ENCODE measurements at regions not wholly inside any gene's neighbourhood (a gene's known extent, or its start where the extent isn't known, plus 50 kb on each side); places are given as distances from the start of the nearest gene placed in this dataset.

DNA sequence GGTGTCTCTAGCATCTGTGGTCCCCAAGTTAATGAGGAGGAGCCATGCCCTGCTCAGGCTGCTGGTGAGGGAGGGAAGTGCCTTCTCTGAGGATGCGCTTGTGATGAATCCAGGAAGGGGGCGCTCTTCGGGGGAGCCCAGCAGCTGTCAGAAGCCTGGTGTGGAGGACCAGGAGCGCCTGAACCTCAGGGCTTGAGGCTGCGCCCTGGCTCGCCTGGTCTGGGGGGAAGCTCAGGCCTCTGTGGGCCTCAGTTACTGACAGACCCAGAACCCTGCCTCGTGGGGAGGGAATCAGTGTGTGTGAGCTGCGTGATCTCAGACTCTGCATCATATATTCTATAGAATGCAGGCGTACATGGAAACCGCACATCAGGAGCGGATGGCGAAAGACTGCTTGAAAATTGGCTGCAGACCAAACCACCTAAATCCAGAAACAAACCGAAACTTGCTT is 126.1 kb downstream of the SEC14L1 start:
- TF ChIP-seq, protein P1, sequence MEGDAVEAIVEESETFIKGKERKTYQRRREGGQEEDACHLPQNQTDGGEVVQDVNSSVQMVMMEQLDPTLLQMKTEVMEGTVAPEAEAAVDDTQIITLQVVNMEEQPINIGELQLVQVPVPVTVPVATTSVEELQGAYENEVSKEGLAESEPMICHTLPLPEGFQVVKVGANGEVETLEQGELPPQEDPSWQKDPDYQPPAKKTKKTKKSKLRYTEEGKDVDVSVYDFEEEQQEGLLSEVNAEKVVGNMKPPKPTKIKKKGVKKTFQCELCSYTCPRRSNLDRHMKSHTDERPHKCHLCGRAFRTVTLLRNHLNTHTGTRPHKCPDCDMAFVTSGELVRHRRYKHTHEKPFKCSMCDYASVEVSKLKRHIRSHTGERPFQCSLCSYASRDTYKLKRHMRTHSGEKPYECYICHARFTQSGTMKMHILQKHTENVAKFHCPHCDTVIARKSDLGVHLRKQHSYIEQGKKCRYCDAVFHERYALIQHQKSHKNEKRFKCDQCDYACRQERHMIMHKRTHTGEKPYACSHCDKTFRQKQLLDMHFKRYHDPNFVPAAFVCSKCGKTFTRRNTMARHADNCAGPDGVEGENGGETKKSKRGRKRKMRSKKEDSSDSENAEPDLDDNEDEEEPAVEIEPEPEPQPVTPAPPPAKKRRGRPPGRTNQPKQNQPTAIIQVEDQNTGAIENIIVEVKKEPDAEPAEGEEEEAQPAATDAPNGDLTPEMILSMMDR (conservative IDR thresholded peaks at IDR 0.05; ENCODE audit: low read depth, low read length): peak; percentile 54
- DNase-seq (ENCODE audit: low read depth): no peak
- no peak overlapping the region for H3K4me3 ChIP-seq (ENCODE audit: low read length)

DNA sequence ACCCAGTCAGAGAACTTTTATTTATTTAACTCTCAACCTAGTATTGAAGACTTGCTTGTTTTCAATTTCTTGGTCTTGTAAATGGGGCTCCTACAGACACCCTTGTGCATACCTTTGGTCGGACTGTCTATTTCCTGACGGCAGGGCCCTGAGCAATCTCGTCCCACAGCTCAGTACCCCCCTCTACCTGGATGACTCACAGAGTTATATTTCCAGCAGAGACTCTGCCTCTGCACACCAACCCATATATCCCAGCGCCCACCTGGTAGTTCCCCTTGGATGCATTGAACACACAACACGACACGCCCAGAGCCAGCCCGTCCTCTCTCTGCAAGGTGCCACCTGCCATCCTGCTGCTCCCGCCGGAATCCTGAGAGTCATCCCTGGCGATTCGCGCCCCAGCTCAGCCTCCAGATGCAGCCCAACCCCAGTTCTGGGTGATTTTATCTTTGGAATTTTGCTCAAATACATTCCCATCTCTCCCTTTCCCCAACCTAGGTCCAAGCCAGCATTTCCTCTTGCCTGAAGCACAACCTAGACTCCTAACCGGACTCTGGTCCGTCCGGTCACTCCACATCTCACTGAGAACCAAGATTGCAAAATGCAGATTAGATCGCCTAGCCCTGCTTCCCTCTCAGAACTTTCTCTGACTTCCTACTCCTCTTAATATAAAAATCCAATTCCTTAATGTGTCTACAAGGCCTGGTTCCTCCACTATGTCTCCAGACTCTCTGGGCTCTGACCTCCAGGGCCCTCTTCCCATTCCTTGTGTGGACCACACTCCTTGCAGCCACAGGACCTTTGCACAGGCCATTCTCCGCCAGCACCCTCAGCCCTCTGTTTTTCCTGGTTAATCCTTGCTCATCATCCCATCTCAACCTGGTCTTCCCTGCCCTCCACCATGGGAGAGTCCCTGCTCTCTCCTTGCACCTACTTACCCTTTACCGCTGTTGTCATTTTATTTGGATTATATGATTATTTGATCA is 129.2 kb downstream of the SEC14L1 start:
- no peak for DNase-seq (ENCODE audit: low read depth)
- no peak overlapping the region for H3K4me3 ChIP-seq (ENCODE audit: low read length)
- TF ChIP-seq, protein P1 (conservative IDR thresholded peaks at IDR 0.05; ENCODE audit: low read depth, low read length): no peak

DNA sequence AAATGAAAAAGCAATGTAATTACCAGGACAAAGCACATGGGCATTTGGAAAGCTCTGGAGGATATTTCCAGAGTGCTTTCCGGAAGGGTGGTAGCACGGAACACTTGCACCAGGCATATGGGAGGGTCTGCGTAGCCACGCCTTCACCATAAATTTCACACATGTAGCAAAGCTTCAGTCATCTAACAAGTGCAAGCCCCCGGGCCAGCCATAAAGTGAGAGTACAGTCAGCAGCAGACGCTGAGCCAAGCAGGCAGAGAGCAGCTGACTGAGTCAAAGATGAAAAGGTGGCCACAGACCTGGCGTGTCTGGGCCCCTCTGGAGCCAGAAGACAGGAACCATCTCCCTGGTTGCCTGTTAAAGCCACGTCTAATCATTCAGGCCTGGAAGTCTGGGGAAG is 130.6 kb downstream of the SEC14L1 start:
- DNase-seq (ENCODE audit: low read depth): no peak
- TF ChIP-seq, protein P1 (conservative IDR thresholded peaks at IDR 0.05; ENCODE audit: low read depth, low read length): no peak
- H3K4me3 ChIP-seq (ENCODE audit: low read length): no peak overlapping the region

DNA sequence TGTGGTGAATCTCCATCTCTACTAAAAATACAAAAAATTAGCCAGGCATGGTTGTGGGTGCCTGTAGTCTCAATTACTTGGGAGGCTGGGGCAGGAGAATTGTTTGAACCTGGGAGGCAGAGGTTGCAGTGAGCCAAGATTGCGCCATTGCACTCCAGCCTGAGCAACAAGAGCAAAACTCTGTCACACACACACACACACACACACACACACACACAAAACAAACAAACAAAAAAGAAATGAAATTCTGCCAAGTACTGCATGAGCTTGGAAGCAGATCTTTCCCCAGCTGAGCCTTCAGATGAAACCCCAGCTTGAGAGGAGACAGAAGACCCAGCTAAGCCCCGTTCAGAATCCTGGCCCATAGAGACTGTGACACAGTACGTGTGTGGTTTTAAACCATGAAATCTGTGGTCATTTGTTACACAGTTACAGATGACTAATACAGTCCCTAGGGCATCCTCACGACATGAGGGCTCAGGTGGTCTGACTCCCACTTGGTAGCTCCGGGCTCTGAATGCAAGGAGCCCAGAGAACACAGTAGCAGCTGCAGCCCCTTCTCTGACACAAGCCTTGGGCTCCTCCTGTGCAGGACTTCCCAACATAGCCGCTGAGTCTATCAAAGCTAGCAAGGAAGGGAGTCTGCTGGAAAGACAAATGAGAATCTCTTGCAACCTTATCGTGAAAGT is 132.8 kb downstream of the SEC14L1 start:
- DNase-seq (ENCODE audit: low read depth): no peak
- TF ChIP-seq, protein P1 (conservative IDR thresholded peaks at IDR 0.05; ENCODE audit: low read depth, low read length): no peak
- no peak overlapping the region for H3K4me3 ChIP-seq (ENCODE audit: low read length)

DNA sequence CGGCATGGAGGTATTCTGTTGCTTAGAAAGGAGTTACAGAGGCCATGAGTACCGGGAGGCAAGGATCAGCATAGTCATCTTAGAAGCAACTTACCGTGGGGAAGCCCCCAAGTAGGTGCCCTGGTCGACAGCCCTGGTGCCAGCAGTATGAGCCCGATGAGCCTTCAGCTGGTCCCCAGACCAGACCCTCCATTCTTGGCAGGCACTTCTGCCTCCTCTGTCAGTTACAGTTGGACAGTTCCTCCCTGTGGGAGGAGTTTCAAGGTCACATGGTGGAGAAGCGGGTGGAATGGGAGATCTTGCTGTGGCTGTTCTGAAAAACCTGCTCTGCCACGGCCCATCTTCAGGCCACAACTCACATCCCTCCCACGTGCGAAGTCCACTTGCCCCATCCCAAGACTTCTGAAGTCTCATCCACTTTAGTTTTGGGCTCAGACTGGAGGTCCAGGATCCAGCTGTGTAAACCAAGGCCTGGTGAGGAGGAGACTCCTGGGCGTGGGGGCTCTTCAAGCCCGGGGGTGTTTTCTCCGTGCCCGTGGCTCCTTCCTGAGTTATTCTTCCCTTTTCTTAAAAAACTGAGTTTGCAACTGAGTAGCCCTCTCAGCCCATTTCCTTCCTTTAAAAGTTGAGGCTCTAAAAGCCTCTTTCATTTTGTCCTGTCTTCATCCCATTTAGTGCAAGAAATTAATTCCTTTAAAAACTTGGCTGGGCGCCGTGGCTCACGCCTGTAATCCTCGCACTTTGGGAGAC is 133.5 kb downstream of the SEC14L1 start:
- no peak for DNase-seq (ENCODE audit: low read depth)
- TF ChIP-seq, protein P1 (conservative IDR thresholded peaks at IDR 0.05; ENCODE audit: low read depth, low read length): no peak
- no peak overlapping the region for H3K4me3 ChIP-seq (ENCODE audit: low read length)

DNA sequence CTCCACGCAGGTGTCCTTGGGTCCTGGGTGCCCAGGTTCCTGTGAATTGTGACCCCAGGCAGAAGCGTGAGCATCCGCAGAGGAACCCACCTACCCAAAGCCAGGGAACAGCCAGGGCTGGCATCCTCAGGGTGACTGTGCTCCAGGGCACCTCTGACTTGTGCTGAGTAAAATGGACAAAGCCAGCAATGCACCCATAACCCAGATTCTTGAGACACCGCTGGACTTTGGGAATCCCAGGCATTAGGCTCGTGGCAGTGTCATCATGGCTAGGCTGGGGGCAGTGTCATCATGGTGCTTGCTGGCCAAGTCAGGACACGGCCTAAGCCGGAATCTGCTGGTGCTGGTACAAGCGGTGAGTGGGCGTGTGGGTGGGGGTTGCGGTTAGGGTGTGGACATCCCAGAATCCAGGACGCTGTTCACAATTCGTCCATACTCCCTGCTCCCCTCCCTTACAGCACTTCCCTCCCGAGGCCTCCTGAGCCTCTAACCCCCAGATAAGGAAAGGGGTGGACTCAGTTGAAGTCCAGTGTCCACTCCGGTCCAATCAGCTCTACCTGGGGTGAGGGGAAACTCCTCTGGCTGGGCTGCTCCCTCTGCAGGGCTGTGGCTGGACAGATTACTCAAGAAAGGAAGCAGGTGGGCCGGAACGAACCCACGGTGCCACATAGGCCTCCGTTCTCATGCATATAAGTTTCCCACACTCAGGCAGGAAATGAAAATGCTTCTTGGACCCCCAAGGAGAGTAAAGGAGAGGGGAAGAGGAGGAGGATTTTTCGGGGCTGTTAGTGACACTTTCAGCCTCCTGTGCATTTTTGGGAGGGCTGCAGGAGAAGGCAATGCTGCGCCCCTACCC is 138.9 kb downstream of the SEC14L1 start:
- no peak overlapping the region for H3K4me3 ChIP-seq (ENCODE audit: low read length)
- TF ChIP-seq, protein P1 (conservative IDR thresholded peaks at IDR 0.05; ENCODE audit: low read depth, low read length): no peak
- no peak for DNase-seq (ENCODE audit: low read depth)
